ENCODE measurements at regions not wholly inside any gene's neighbourhood (a gene's known extent, or its start where the extent isn't known, plus 50 kb on each side); places are given as distances from the start of the nearest gene placed in this dataset.

GRCh38 chr21:28516021-28516420, 476.7 kb downstream of the LTN1 start:
- FAIRE-seq: no peak
- TF ChIP-seq TARDBP (IDR thresholded peaks at IDR 0.05) (no peak), ZNF583 (CRISPR knock-in tag; IDR thresholded peaks at IDR 0.05) (no peak), ZFP1 (CRISPR knock-in tag; IDR thresholded peaks at IDR 0.05) (no peak), PPARD (CRISPR knock-in tag; IDR thresholded peaks at IDR 0.05) (no peak), NCOA2 (IDR thresholded peaks at IDR 0.05; ENCODE audit: partially characterized antibody in 2 of 2) (no peak), GTF2F1 (IDR thresholded peaks at IDR 0.05; ENCODE audit: low read depth, low read length) (no peak), TCF7L2 (IDR thresholded peaks at IDR 0.05; ENCODE audit: low read depth, low read length) (no peak), ADNP (tag; IDR thresholded peaks at IDR 0.05) (no peak), ZNF23 (CRISPR knock-in tag; IDR thresholded peaks at IDR 0.05) (no peak), PRDM10 (IDR thresholded peaks at IDR 0.05; ENCODE audit: partially characterized antibody) (no peak), FOXK2 (conservative IDR thresholded peaks at IDR 0.05 in 1 of 2, IDR thresholded peaks at IDR 0.05 in 1 of 2; ENCODE audit: low read depth in 2 of 2) (no peak), ZBTB33 (CRISPR knock-in tag; IDR thresholded peaks at IDR 0.05) (no peak), ZBTB11 (CRISPR knock-in tag; IDR thresholded peaks at IDR 0.05) (no peak)
- no peak overlapping the region for H3K4me2 ChIP-seq (ENCODE audit: insufficient read depth, low read length)
- no peak overlapping the region for H3K27ac ChIP-seq (ENCODE audit: extremely low read depth, low read depth, low read length)
- H3K4me1 ChIP-seq (replicated peaks in 1 of 2; ENCODE audit: control insufficient read depth in 2 of 2, insufficient read depth in 2 of 2, low read length in 2 of 2): no peaks in the 10 kb centered on the region
- H3K9me3 ChIP-seq (replicated peaks; ENCODE audit: control insufficient read depth, insufficient read depth, low read depth, low read length): no peaks in the 10 kb centered on the region; the same call in 1 of the 2 replicates
- H3K9ac ChIP-seq (ENCODE audit: insufficient read depth in 1 of 2, low read depth in 2 of 2, low read length in 2 of 2): no peak overlapping the region
- CTCF ChIA-PET (ENCODE audit: low intra/inter-chr PET ratio): no interaction called here
- no peaks in the 10 kb centered on the region for H3K79me2 ChIP-seq (ENCODE audit: control insufficient read depth, insufficient read depth, low read length)
- H4K20me1 ChIP-seq (replicated peaks; ENCODE audit: control insufficient read depth, insufficient read depth, low read length): no peaks in the 10 kb centered on the region
- no peaks in the 10 kb centered on the region for H3K9me1 ChIP-seq (ENCODE audit: control insufficient read depth, insufficient read depth, low read length)
- no TSS peak for BruUV-seq (replicated peaks)
- no peak for ATAC-seq
- in situ Hi-C loops (cut with MboI) (no loop called here), intact Hi-C loops (cut with micrococcal nuclease) (loop anchor here (5.0 kb wide), 1 partner anchor 426 kb away; no protein-coding TSS in a partner anchor)
- DNase-seq (ENCODE audit: extremely low read depth in 1 of 4, low spot score in 3 of 4): no peak
- no peaks in the 10 kb centered on the region for H3K27me3 ChIP-seq (ENCODE audit: control insufficient read depth in 2 of 2, insufficient read depth in 2 of 2, low read length in 2 of 2)
- no peak overlapping the region for H3K4me3 ChIP-seq
- H2AFZ ChIP-seq (ENCODE audit: low read depth, low read length): no peak overlapping the region
- no peaks in the 10 kb centered on the region for H3K36me3 ChIP-seq (ENCODE audit: control insufficient read depth, insufficient read depth, low read length)
- POLR2A ChIA-PET: no interaction called here
- 0% methylated on average over 1 of the region's 1 CpG for WGBS (ENCODE audit: insufficient coverage, low coverage, missing lambda C conversion rate)
